H1 (cell line): ENCODE measurements at regions not wholly inside any gene's neighbourhood (a gene's known extent, or its start where the extent isn't known, plus 50 kb on each side); places are given as distances from the start of the nearest gene placed in this dataset.

ENCODE experiments used
- CHD1 ChIP-seq: IDR thresholded peaks from 2 replicates; pipeline ENCODE4 v1.6.1; 2012; ENCODE audit warnings: low read depth, low read length, improper control_type of control experiment
- HDAC2 ChIP-seq, 2 experiments: fragments of 300-600 bp in 1 of 2; sonication (generic) in 1 of 2; IDR thresholded peaks; 2 replicates each; pipeline ENCODE4 v1.6.1; 2011 to 2012; ENCODE audit warnings: low read depth in 2 of 2, low read length in 2 of 2, mild to moderate bottlenecking in 2 of 2, moderate library complexity in 2 of 2, borderline replicate concordance in 1 of 2, inconsistent platforms in 1 of 2
- MAFK ChIP-seq: IDR thresholded peaks from 2 replicates; pipeline ENCODE4 v1.6.1; 2012; ENCODE audit warnings: low read depth, mild to moderate bottlenecking, improper control_type of control experiment, low read length
- NANOG ChIP-seq: IDR thresholded peaks from 2 replicates; pipeline ENCODE4 v1.6.1; 2011; ENCODE audit warnings: low read length, low read depth, mild to moderate bottlenecking, inconsistent platforms; ENCODE audit not compliant: insufficient read depth, poor library complexity, severe bottlenecking
- POLR2AphosphoS5 ChIP-seq: IDR thresholded peaks from 2 replicates; pipeline ENCODE4 v1.6.1; 2011; ENCODE audit warnings: low read depth, low read length
- TF ChIP-seq, protein P1 (sequence below), 3 experiments: IDR thresholded peaks; 1 replicate in 2 of 3; 2 replicates in 1 of 3; pipeline versions ENCODE4 v1.5.1 to v1.6.1; 2011; ENCODE audit warnings: low read length in 3 of 3, mild to moderate bottlenecking in 3 of 3, inconsistent platforms in 2 of 3, low read depth in 1 of 3, moderate library complexity in 1 of 3; ENCODE audit not compliant: insufficient read depth in 1 of 3; ENCODE audit errors: control extremely low read depth in 1 of 3
- TF ChIP-seq, protein P2 (sequence below): IDR thresholded peaks from 2 replicates; pipeline ENCODE4 v1.6.1; 2012; ENCODE audit warnings: low read length, inconsistent platforms

DNA sequence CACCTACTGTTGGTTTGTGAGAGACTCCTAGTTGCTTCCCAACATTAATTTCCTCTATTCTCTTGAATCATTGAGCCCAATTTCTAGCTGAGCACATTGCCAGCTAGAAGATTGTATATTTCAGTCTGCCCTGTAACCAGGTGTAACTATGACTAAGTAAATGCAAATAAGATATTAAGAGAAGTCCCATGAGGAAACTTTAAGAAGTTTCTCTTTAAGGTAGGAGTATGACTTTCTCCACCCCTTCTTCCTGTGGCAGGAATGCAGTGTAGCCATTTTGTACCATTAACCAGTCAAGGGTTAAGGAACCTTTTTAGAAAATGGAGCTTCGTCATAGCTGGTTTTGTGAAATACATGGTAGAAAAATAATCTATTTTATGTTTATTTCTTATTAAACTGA lies 534.2 kb upstream of the RGS18 start:
- no peak for TF ChIP-seq MAFK
- TF ChIP-seq, protein P1, sequence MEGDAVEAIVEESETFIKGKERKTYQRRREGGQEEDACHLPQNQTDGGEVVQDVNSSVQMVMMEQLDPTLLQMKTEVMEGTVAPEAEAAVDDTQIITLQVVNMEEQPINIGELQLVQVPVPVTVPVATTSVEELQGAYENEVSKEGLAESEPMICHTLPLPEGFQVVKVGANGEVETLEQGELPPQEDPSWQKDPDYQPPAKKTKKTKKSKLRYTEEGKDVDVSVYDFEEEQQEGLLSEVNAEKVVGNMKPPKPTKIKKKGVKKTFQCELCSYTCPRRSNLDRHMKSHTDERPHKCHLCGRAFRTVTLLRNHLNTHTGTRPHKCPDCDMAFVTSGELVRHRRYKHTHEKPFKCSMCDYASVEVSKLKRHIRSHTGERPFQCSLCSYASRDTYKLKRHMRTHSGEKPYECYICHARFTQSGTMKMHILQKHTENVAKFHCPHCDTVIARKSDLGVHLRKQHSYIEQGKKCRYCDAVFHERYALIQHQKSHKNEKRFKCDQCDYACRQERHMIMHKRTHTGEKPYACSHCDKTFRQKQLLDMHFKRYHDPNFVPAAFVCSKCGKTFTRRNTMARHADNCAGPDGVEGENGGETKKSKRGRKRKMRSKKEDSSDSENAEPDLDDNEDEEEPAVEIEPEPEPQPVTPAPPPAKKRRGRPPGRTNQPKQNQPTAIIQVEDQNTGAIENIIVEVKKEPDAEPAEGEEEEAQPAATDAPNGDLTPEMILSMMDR (IDR thresholded peaks at IDR 0.05; ENCODE audit: control extremely low read depth in 1 of 3, insufficient read depth in 1 of 3, low read depth in 1 of 3, low read length in 3 of 3): no peak
- TF ChIP-seq POLR2AphosphoS5: no peak
- TF ChIP-seq NANOG: no peak
- no peak for TF ChIP-seq CHD1
- no peak for TF ChIP-seq HDAC2 (IDR thresholded peaks at IDR 0.05; ENCODE audit: borderline replicate concordance in 1 of 2, low read depth in 2 of 2, low read length in 2 of 2)
- TF ChIP-seq, protein P2, sequence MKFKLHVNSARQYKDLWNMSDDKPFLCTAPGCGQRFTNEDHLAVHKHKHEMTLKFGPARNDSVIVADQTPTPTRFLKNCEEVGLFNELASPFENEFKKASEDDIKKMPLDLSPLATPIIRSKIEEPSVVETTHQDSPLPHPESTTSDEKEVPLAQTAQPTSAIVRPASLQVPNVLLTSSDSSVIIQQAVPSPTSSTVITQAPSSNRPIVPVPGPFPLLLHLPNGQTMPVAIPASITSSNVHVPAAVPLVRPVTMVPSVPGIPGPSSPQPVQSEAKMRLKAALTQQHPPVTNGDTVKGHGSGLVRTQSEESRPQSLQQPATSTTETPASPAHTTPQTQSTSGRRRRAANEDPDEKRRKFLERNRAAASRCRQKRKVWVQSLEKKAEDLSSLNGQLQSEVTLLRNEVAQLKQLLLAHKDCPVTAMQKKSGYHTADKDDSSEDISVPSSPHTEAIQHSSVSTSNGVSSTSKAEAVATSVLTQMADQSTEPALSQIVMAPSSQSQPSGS: no peak
